ENCODE measurements at regions not wholly inside any gene's neighbourhood (a gene's known extent, or its start where the extent isn't known, plus 50 kb on each side); places are given as distances from the start of the nearest gene placed in this dataset.
"Not testable (repeated sequence)": the region's sequence is repeated elsewhere in the genome, so short reads cannot be mapped to it uniquely, and the experiment has no call there.

DNA sequence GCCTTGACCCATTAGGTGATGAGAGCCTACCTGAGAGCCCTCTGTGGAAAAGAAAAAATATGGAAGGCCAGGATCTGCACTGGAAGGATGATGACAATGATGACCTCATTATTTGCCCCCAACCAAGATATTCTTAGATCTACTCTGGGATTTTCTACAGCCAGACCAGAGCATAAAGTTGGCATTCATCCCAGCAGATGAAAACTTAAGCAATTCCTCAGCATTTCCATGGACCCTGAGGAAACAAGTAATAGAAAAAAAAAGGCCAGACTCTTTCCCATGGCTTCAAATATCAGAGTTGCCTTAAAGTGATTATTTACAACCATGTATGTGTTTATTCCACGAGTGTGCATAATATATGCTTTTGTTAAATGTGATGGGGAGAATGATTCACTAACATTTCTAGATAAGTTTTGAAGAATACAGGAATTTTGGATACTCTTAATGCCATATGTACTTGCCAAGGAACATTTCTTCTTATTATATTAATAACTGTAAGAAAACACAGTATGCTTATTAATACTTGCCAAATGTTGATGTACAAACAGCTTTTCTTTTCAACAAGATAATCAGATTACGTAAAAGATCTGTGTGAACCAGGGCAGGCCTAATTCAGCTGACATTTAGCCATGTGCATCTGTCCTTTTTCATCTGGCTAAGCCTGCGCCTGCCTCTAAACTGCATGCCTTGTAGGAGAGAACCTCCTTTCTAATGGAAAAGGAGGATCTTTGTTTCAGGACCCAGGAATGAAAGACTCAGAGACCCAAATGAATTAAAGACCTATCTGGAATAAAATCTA lies 94.8 kb downstream of the ARRDC3 start:
- no peaks in the 10 kb centered on the region for H3K27me3 Mint-ChIP-seq (ENCODE audit: low read depth)
- H3K27ac Mint-ChIP-seq, result no peak overlapping the region
- TF ChIP-seq, protein P1, sequence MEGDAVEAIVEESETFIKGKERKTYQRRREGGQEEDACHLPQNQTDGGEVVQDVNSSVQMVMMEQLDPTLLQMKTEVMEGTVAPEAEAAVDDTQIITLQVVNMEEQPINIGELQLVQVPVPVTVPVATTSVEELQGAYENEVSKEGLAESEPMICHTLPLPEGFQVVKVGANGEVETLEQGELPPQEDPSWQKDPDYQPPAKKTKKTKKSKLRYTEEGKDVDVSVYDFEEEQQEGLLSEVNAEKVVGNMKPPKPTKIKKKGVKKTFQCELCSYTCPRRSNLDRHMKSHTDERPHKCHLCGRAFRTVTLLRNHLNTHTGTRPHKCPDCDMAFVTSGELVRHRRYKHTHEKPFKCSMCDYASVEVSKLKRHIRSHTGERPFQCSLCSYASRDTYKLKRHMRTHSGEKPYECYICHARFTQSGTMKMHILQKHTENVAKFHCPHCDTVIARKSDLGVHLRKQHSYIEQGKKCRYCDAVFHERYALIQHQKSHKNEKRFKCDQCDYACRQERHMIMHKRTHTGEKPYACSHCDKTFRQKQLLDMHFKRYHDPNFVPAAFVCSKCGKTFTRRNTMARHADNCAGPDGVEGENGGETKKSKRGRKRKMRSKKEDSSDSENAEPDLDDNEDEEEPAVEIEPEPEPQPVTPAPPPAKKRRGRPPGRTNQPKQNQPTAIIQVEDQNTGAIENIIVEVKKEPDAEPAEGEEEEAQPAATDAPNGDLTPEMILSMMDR (IDR thresholded peaks at IDR 0.05; ENCODE audit: unreplicated experiment), result no peak
- no peak overlapping the region for H3K4me3 Mint-ChIP-seq
- H3K36me3 Mint-ChIP-seq, result peaks cover 2% of the 10 kb centered on the region
- H3K9me3 Mint-ChIP-seq, result peaks cover 30% of the 10 kb centered on the region
- peaks cover 4% of the 10 kb centered on the region for H3K4me1 Mint-ChIP-seq
- no peak for DNase-seq (ENCODE audit: low spot score in 2 of 2, unreplicated experiment in 2 of 2)

DNA sequence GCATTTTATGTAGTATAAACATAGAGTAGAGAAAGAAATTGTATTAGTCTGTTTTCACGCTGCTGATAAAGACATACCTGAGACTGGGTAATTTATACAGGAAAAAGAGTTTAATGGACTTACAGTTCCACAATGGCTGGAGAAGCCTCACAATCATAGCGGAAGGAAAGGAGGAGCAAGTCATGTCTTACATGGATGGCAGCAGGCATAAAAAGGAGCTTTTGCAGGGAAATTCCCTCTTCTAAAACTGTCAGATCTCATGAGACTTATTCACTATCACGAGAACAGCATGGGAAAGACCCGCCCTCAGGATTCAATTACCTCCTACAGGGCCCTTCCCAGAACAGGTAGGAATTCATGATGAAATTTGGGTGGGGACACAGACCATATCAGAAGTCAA lies 98.1 kb downstream of the ARRDC3 start:
- not testable (repeated sequence) for H3K4me3 Mint-ChIP-seq; DNase-seq (ENCODE audit: low spot score in 2 of 2, unreplicated experiment in 2 of 2); H3K36me3 Mint-ChIP-seq; H3K27ac Mint-ChIP-seq; H3K27me3 Mint-ChIP-seq (ENCODE audit: low read depth)
- Mint-ChIP-seq H3K4me1 (peaks cover 11% of the 10 kb centered on the region), H3K9me3 (peaks cover 30% of the 10 kb centered on the region)

DNA sequence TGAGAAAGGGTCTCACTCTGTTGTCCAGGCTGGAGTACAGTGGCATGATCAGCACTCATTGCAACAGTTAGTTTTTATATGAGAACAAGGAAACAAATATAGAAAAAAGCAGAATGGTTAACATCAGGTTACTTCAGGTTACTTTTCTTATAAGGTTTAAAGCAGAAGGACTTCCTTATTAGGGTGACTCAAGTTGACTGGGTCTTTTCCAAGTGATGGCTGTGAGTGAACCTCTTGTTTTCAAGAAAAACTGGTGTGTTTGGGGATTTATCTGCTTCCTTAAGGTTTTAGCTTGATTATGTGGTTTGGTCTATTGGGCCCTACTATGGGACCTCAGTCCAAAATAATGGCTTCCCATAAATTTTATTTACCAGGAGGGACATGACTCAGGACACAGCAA lies 99.2 kb downstream of the ARRDC3 start:
- H3K27ac Mint-ChIP-seq, result no peak overlapping the region
- peaks cover 17% of the 10 kb centered on the region for H3K4me1 Mint-ChIP-seq
- peaks cover 30% of the 10 kb centered on the region for H3K9me3 Mint-ChIP-seq
- no peak for DNase-seq (ENCODE audit: low spot score in 2 of 2, unreplicated experiment in 2 of 2)
- TF ChIP-seq, protein P1 (IDR thresholded peaks at IDR 0.05; ENCODE audit: unreplicated experiment), result no peak
- no peak overlapping the region for H3K4me3 Mint-ChIP-seq
- peaks cover 3% of the 10 kb centered on the region for H3K27me3 Mint-ChIP-seq (ENCODE audit: low read depth)
- H3K36me3 Mint-ChIP-seq, result peaks cover 2% of the 10 kb centered on the region

DNA sequence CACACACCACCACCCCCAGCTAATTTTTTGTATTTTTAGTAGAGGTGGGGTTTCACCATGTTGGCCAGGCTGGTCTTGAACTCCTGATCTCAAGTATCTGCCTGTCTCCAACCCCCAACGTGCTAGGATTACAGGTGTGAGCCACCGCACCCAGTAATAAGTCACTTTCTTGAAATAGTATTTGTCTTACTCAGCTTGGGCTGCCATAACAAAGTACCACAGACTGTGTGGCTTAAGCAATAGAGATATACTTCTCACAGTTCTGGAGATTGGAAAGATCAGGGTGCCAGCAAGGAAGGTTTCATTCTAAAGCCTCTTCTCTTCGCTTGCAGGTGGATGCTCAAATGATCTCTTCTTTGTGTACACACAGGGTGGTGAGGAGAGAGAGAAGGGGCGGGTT lies 99.8 kb downstream of the ARRDC3 start:
- TF ChIP-seq, protein P1 (IDR thresholded peaks at IDR 0.05; ENCODE audit: unreplicated experiment), result no peak
- Mint-ChIP-seq H3K36me3 (peaks cover 2% of the 10 kb centered on the region), H3K27me3 (ENCODE audit: low read depth) (peaks cover 3% of the 10 kb centered on the region), H3K27ac (no peak overlapping the region), H3K4me3 (no peak overlapping the region), H3K9me3 (peaks cover 30% of the 10 kb centered on the region), H3K4me1 (peaks cover 17% of the 10 kb centered on the region)
- DNase-seq (ENCODE audit: low spot score in 2 of 2, unreplicated experiment in 2 of 2), result no peak

DNA sequence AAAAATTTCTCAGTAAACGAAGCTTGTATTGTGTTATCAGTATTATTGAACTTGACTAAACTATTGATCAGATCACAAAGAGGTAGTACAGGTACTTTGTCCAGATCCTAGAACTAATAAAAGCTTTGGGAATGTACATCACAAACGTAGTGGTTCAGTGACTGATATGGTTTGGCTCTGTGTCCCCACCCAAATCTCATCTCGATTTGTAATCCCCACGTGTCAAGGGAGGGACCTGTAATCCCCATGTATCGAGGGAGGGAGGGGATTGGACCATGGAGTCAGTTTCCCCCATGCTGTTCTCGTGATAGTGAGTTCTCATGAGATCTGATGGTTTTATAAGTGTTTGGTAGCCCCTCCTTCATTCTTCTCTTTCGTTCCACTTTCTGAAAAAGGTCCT lies 100.9 kb downstream of the ARRDC3 start:
- no peak overlapping the region for H3K27ac Mint-ChIP-seq

DNA sequence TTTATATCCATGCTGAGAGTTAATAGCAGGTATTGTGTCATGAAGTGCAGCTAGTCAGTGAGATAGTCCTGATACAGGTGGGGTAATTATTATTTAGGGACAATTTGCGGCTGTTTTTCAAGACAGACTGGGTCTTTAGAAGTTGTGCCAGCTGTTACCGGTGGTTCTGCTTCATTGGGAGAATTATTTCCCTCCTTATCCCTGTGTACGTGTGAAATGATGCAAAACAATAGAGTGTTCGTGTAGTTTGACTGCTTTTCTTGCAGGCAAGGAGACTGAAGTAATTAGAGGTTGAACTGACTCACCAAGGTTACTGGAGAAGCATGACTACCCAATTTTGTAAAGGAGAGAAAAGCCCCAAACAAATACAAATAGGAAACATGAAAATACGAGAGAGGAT lies 101.7 kb downstream of the ARRDC3 start:
- H3K27ac Mint-ChIP-seq, result peak overlapping the region; percentile 90

More for the DNA sequence above, 100.9 kb downstream of the ARRDC3 start:
- Mint-ChIP-seq H3K9me3 (peaks cover 28% of the 10 kb centered on the region), H3K36me3 (peaks cover 2% of the 10 kb centered on the region), H3K4me3 (no peak overlapping the region), H3K4me1 (peaks cover 15% of the 10 kb centered on the region), H3K27me3 (ENCODE audit: low read depth) (peaks cover 3% of the 10 kb centered on the region)
- no peak for DNase-seq (ENCODE audit: low spot score in 2 of 2, unreplicated experiment in 2 of 2)
- TF ChIP-seq, protein P1 (IDR thresholded peaks at IDR 0.05; ENCODE audit: unreplicated experiment), result no peak

More for the DNA sequence above, 101.7 kb downstream of the ARRDC3 start:
- peaks cover 2% of the 10 kb centered on the region for H3K36me3 Mint-ChIP-seq
- no peak for DNase-seq (ENCODE audit: low spot score in 2 of 2, unreplicated experiment in 2 of 2)
- peaks cover 15% of the 10 kb centered on the region for H3K4me1 Mint-ChIP-seq
- H3K9me3 Mint-ChIP-seq, result peaks cover 20% of the 10 kb centered on the region
- TF ChIP-seq, protein P1 (IDR thresholded peaks at IDR 0.05; ENCODE audit: unreplicated experiment), result no peak
- peak overlapping the region; percentile 81 for H3K4me3 Mint-ChIP-seq
- peaks cover 3% of the 10 kb centered on the region for H3K27me3 Mint-ChIP-seq (ENCODE audit: low read depth)

Data from mesothelial cell of epicardium (in vitro differentiated cells).